DND-41 (cell line): ENCODE measurements at regions not wholly inside any gene's neighbourhood (a gene's known extent, or its start where the extent isn't known, plus 50 kb on each side); places are given as distances from the start of the nearest gene placed in this dataset.

Experiments
- ATAC-seq: fragments of 200-7000 bp; cut with Tn5 transposase; 3 replicates; pipeline ENCODE4 v1.9.1; 2021; ENCODE audit warnings: low read depth; ENCODE audit not compliant: insufficient read depth
- DNase-seq: peaks from one replicate; pipeline ENCODE4 v3.0.0-alpha.2; 2020
- H2AFZ ChIP-seq: 2 replicates; pipeline ENCODE4 v1.6.0; 2012; ENCODE audit warnings: low read depth, low read length
- H3K27ac ChIP-seq: 2 replicates; pipeline ENCODE4 v1.5.1; 2012; ENCODE audit warnings: low read length, inconsistent platforms
- H3K27me3 ChIP-seq: fragments of 200-600 bp; sonication (generic); 2 replicates; pipeline ENCODE4 v1.6.0; 2012; ENCODE audit warnings: low read length, mild to moderate bottlenecking, inconsistent platforms; ENCODE audit not compliant: insufficient read depth, poor library complexity
- H3K36me3 ChIP-seq: 2 replicates; pipeline ENCODE4 v1.5.1; 2012; ENCODE audit warnings: low read length, inconsistent platforms; ENCODE audit not compliant: insufficient read depth
- H3K4me1 ChIP-seq: 2 replicates; pipeline ENCODE4 v1.5.1; 2012; ENCODE audit warnings: mild to moderate bottlenecking, low read length; ENCODE audit not compliant: insufficient read depth
- H3K4me2 ChIP-seq: 2 replicates; pipeline ENCODE4 v1.6.0; 2012; ENCODE audit warnings: mild to moderate bottlenecking, moderate library complexity, low read length, inconsistent platforms; ENCODE audit not compliant: insufficient read depth
- H3K4me3 ChIP-seq, 2 experiments: fragments of 200-600 bp in 1 of 2; shearing (Covaris generic) in 1 of 2; 2 replicates each; pipeline ENCODE4 v1.5.1; 2012 to 2016; ENCODE audit warnings: inconsistent platforms in 2 of 2, low read length in 2 of 2, mild to moderate bottlenecking in 2 of 2, low read depth in 1 of 2, moderate library complexity in 1 of 2
- H3K79me2 ChIP-seq: 2 replicates; pipeline ENCODE4 v1.6.0; 2012; ENCODE audit warnings: low read length, inconsistent platforms; ENCODE audit not compliant: insufficient read depth
- H3K9ac ChIP-seq: 2 replicates; pipeline ENCODE4 v1.6.0; 2012; ENCODE audit warnings: low read depth, mild to moderate bottlenecking, inconsistent platforms, low read length, moderate library complexity
- H3K9me3 ChIP-seq: 2 replicates; pipeline ENCODE4 v1.5.1; 2012; ENCODE audit warnings: low read length, moderate library complexity, mild to moderate bottlenecking, inconsistent platforms; ENCODE audit not compliant: insufficient read depth, severe bottlenecking
- H4K20me1 ChIP-seq: 2 replicates; pipeline ENCODE4 v1.6.0; 2012; ENCODE audit warnings: low read length; ENCODE audit not compliant: insufficient read depth
- CTCF ChIP-seq: IDR thresholded peaks from 2 replicates; pipeline ENCODE4 v1.5.1; 2012; ENCODE audit warnings: borderline replicate concordance, low read length, moderate library complexity, mild to moderate bottlenecking; ENCODE audit not compliant: poor library complexity, severe bottlenecking; ENCODE audit errors: extremely low read depth
- EZH2 ChIP-seq: IDR thresholded peaks from 3 replicates; pipeline ENCODE4 v1.6.1; 2012; ENCODE audit warnings: borderline replicate concordance, low read depth, mild to moderate bottlenecking, moderate library complexity, low read length, inconsistent platforms; ENCODE audit not compliant: severe bottlenecking

DNA sequence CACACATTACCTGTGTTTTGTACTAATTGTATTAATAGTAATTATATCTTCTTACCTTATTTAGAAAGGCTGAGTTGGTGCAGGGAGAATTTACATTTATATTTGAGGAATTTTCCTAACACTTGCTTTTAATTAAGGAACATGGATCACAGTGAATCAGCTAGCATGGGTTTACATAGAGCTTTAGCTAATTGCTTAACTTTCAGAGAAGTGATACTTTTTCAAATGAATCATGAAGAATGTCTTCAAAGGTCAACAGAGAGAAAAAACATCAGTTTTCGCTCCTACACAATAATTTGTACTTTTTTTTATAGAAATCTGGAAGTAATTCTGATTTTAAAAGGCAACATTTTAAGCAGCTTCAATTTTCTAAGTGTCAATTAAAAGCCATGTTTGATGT, 195.0 kb upstream of the HEY2 start:
- TF ChIP-seq CTCF (no peak), EZH2 (no peak)
- no peaks in the 10 kb centered on the region for H3K4me1 ChIP-seq
- no peak overlapping the region for H3K9ac ChIP-seq
- H3K27ac ChIP-seq, result no peak overlapping the region
- no peaks in the 10 kb centered on the region for H4K20me1 ChIP-seq
- DNase-seq (no peak), ATAC-seq (no peak)
- H3K27me3 ChIP-seq, result peaks cover 4% of the 10 kb centered on the region
- H3K79me2 ChIP-seq, result no peaks in the 10 kb centered on the region
- H3K4me2 ChIP-seq, result no peak overlapping the region
- H3K9me3 ChIP-seq, result no peaks in the 10 kb centered on the region
- no peak overlapping the region for H3K4me3 ChIP-seq
- H2AFZ ChIP-seq, result no peak overlapping the region
- H3K36me3 ChIP-seq, result no peaks in the 10 kb centered on the region

GRCh38 chr6:125558241-125558843, 191.1 kb upstream of the HEY2 start:
- Histone ChIP-seq H3K4me2 (no peak overlapping the region), H3K36me3 (no peaks in the 10 kb centered on the region), H2AFZ (no peak overlapping the region), H3K79me2 (no peaks in the 10 kb centered on the region), H3K9me3 (no peaks in the 10 kb centered on the region), H3K9ac (no peak overlapping the region), H3K27ac (no peak overlapping the region), H3K4me1 (no peaks in the 10 kb centered on the region), H4K20me1 (no peaks in the 10 kb centered on the region), H3K4me3 (no peak overlapping the region), H3K27me3 (peaks cover 4% of the 10 kb centered on the region)
- ATAC-seq, result no peak
- DNase-seq, result no peak
- no peak for TF ChIP-seq EZH2
- TF ChIP-seq CTCF, result no peak

DNA sequence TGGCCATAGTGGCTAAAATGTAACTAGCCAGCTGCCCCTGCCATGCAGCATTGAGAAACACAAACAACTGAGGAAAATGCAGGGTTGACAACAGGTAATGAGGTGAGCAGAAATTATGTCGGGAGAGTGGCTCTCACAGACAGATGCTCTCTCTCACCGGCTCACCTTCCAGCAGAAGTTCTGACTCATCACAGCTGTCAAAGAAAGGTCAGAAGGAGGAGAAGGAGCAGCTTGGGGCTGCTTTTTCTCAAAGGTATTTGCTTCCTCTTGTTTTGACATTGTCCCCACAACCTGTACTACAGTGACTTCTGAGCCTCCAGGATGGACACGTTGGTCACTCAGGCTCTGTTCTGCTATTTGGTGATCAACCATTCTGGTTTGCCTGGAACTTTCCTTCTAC, 190.5 kb upstream of the HEY2 start:
- Histone ChIP-seq H3K9ac (no peak overlapping the region), H4K20me1 (no peaks in the 10 kb centered on the region), H3K36me3 (no peaks in the 10 kb centered on the region), H3K4me3 (no peak overlapping the region), H3K4me1 (no peaks in the 10 kb centered on the region), H3K27me3 (peaks cover 4% of the 10 kb centered on the region), H3K9me3 (no peaks in the 10 kb centered on the region), H3K79me2 (no peaks in the 10 kb centered on the region), H2AFZ (no peak overlapping the region), H3K4me2 (no peak overlapping the region), H3K27ac (no peak overlapping the region)
- TF ChIP-seq EZH2 (no peak), CTCF (no peak)
- DNase-seq, result no peak
- ATAC-seq, result no peak

DNA sequence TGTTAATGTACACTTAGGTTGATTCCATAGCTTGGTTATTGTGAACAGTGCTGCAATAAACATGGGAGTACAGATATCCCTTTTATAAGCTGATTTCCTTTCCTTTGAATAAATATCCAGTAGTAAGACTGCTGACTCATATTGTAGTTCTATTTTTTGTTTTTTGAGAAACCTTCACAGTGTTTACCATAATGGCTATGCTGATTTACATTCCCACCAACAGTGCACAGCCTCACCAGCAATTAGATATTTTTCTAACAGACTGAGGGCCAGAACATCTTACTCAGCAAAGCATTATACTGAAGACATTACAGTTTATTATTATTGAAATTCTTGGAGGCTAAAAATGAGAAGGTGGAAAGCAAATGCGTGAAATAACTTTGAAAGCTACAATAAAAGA, 187.3 kb upstream of the HEY2 start:
- ATAC-seq (no peak), DNase-seq (no peak)
- H3K27ac ChIP-seq, result no peak overlapping the region
- H3K4me1 ChIP-seq, result no peaks in the 10 kb centered on the region
- H3K79me2 ChIP-seq, result no peaks in the 10 kb centered on the region
- no peak overlapping the region for H3K4me3 ChIP-seq
- no peak overlapping the region for H3K9ac ChIP-seq
- H3K27me3 ChIP-seq, result peaks cover 4% of the 10 kb centered on the region
- no peaks in the 10 kb centered on the region for H3K9me3 ChIP-seq
- no peak overlapping the region for H3K4me2 ChIP-seq
- TF ChIP-seq CTCF, result no peak
- no peak for TF ChIP-seq EZH2
- no peaks in the 10 kb centered on the region for H4K20me1 ChIP-seq
- H2AFZ ChIP-seq, result no peak overlapping the region
- H3K36me3 ChIP-seq, result no peaks in the 10 kb centered on the region
